ENCODE measurements at regions not wholly inside any gene's neighbourhood (a gene's known extent, or its start where the extent isn't known, plus 50 kb on each side); places are given as distances from the start of the nearest gene placed in this dataset.

DNA sequence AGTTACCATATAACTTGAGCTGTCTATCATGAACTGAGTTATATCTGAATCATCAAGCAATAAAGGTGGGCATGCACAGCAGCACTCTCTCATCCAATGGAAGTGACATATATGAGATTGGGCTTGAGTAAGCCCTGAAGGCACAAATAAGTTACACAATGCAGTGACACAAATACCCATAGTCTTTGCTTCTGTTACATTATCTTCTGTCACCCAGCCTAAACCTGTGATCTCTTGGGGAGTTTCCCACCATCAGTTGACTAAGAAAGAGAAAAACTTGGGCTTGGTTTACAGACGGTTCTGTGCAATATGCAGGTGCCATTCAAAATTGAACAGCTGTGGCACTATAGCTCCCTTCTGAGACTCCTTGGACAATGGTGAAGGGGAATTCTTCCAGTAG, 138.8 kb upstream of the IL15 start:
- intact Hi-C loops (cut with DNase I): no loop called here
- no peak for DNase-seq (ENCODE audit: low spot score)
- ATAC-seq: no peak

GRCh38 chr4:141499261-141499853, 137.0 kb upstream of the IL15 start:
- DNase-seq (ENCODE audit: low spot score): no peak
- no peak for ATAC-seq
- intact Hi-C loops (cut with DNase I): no loop called here

- no peak for DNase-seq (ENCODE audit: low spot score)
- intact Hi-C loops (cut with DNase I): no loop called here
- ATAC-seq: no peak
These were observed 135.0 kb upstream of the IL15 start for GRCh38 chr4:141501395-141501794.

DNA sequence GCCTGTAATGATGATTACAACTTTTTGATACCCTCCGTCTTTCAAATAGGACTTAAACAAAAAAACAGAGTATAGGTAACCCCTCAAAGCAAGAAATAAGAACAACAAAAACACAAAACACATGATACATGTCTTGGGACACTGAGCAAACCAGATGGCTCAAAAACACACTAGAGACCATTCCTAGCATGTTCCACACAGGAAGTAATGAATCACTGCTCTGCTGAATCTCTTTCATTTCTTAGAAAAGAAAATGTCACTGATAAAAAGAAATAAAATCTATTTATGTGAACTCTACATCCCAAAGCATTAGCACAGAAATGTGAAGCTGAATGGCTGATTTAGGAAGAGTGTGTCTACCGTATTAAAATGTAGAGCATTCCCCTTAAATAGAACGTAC, 134.5 kb upstream of the IL15 start:
- ATAC-seq (no peak), DNase-seq (ENCODE audit: low spot score) (no peak)
- intact Hi-C loops (cut with DNase I): no loop called here

DNA sequence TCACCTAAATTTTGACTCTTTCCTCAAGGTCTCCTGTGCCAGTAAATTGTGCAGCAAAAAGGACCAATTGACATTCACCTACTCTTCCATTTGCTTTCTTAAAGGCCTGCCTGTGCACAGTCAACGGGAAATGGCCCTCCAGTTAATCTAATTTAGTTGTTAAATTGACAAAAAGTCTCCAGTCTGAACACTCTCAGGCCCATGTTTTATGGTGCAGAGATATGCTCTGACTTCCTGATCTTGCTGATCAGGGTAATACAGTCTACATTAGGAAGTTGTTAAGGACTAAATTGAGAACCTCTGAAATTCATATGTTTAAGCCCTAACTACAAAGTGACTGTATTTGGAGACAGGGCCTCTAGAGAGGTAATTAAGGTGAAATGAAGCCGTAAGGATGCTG, 133.6 kb upstream of the IL15 start:
- ATAC-seq (no peak), DNase-seq (ENCODE audit: low spot score) (no peak)
- intact Hi-C loops (cut with DNase I): no loop called here

DNA sequence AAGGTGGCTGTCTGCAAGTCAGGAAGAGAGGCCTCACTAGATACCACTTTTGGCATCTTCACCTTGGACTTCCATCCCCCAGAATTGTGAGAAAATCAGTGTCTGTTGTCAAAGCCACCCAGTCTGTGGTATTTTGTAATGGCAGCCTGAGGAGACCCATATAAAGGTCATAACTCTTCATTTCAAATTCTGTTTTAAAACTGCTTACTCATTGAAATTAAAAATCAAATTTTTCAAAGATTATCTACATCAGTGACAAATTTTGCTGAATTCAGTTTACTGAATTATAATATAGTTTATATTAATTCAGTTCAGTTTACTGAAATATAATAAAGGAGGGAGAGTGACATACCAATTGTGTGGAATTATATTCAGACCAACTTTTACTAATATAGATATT, 133.1 kb upstream of the IL15 start:
- ATAC-seq: no peak
- intact Hi-C loops (cut with DNase I): no loop called here
- DNase-seq (ENCODE audit: low spot score): no peak

DNA sequence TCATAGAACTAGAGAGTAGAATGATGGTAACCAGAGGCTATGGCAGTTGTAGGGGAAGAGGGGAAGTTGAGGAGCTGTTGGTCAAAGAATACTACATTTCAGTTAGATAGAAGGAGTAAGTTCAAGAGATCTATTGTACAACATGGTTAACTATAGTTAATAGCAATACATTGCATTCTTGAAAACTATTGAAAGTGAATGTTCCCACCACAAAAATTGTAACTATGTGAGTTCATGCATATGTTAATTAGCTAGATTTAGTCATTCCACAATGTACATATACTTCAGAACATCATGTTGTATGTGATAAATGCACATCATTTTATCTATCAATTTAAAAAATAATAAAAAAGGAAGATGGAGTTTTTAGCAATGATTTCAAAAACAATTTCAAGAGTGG, 125.3 kb upstream of the IL15 start:
- no peak for ATAC-seq
- no peak for DNase-seq (ENCODE audit: low spot score)
- intact Hi-C loops (cut with DNase I): no loop called here

DNA sequence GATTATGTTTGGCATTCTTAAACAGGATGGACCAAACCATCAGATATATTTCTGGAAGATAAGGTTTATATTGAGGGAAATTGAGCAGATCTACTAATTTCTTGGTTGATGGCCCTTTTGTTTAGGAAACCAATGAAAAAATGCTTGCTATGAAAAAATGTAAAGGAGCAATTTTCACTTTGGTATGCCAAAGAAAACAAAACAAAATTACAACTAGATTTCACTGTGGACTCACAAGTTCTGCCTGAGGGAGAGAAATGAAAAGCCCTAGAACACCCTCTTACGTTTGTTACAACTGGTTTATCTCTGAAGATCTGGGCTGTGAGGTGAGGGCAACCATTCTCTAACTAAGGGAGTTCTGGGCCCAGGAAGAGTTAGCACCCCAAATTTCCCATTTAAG, 122.5 kb upstream of the IL15 start:
- intact Hi-C loops (cut with DNase I): no loop called here
- no peak for ATAC-seq
- no peak for DNase-seq (ENCODE audit: low spot score)

- no peak for ATAC-seq
- no peak for DNase-seq (ENCODE audit: low spot score)
- intact Hi-C loops (cut with DNase I): no loop called here
These were observed 118.2 kb upstream of the IL15 start for GRCh38 chr4:141518222-141518621.

GRCh38 chr4:141524116-141524515, 112.3 kb upstream of the IL15 start:
- ATAC-seq: no peak
- intact Hi-C loops (cut with DNase I): no loop called here
- no peak for DNase-seq (ENCODE audit: low spot score)

GRCh38 chr4:141524841-141525240, 111.5 kb upstream of the IL15 start:
- no peak for DNase-seq (ENCODE audit: low spot score)
- intact Hi-C loops (cut with DNase I): no loop called here
- ATAC-seq: no peak

DNA sequence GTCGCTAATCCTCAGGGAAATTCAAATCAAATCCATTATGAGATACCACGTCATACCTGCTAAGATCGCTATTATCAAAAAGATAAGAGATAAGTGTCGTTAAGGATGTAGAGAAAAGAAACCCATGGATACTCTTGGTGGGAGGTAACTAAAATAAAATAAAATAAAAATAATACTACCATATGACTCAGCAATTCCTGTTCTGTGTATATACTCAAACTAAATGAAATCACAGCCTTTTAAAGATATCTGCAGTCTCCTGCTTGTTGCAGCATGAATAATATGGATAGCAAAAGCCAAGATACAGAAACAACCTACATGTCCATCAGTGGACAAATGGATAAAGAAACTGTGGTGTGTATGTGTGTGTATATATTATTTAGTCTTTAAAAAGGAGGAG, 105.8 kb upstream of the IL15 start:
- intact Hi-C loops (cut with DNase I): no loop called here
- DNase-seq (ENCODE audit: low spot score) (no peak), ATAC-seq (no peak)

DNA sequence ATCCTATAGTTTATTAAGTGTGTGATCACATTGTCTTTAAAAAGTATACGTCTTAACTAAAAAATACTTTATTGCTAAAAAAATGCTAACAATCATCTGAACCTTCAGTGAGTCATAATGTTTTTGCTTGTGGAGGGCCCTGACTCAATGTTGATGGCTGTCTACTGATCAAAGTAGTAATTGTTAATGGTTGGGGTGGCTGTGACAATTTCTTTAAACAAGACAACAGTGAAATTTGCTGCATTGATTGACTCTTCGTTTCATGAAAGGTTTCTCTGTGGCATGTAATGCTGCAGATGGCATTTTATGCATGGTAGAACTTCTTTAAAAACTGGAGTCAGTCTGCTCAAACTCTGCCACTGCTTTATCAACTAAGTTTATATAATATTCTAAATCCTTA, 101.4 kb upstream of the IL15 start:
- intact Hi-C loops (cut with DNase I): no loop called here
- no peak for ATAC-seq
- DNase-seq (ENCODE audit: low spot score): no peak

GRCh38 chr4:141538001-141538400, 98.4 kb upstream of the IL15 start:
- ATAC-seq: no peak
- intact Hi-C loops (cut with DNase I): no loop called here
- DNase-seq (ENCODE audit: low spot score): no peak

- ATAC-seq (no peak), DNase-seq (ENCODE audit: low spot score) (no peak)
- intact Hi-C loops (cut with DNase I): no loop called here
These were observed 95.7 kb upstream of the IL15 start for GRCh38 chr4:141540643-141541042.

DNA sequence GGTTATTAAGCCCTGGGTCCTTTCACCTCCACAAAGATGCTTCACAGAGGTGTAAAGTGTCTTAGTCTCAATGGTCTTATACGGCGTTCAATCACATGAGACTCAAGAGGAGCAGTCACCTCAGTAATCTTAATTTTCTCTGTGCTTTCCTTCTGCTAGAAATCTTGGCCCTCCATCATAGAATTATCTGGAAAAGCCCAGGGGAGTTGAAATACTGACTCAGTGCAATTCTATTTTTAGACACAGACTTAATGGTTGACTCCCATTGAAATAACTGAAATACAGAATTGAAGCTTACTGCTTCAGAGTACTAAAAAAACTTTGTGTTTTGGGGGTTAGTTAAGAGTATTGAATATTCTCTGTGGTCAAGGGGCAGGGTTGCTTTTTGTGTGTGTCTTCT, 94.5 kb upstream of the IL15 start:
- DNase-seq (ENCODE audit: low spot score) (no peak), ATAC-seq (no peak)
- intact Hi-C loops (cut with DNase I): no loop called here

GRCh38 chr4:141543176-141543575, 93.2 kb upstream of the IL15 start:
- ATAC-seq: no peak

GRCh38 chr4:141543706-141544105, 92.7 kb upstream of the IL15 start:
- ATAC-seq: no peak
- intact Hi-C loops (cut with DNase I): no loop called here
- no peak for DNase-seq (ENCODE audit: low spot score)

More at GRCh38 chr4:141543176-141543575, 93.2 kb upstream of the IL15 start:
- intact Hi-C loops (cut with DNase I): no loop called here
- DNase-seq (ENCODE audit: low spot score): no peak

DNA sequence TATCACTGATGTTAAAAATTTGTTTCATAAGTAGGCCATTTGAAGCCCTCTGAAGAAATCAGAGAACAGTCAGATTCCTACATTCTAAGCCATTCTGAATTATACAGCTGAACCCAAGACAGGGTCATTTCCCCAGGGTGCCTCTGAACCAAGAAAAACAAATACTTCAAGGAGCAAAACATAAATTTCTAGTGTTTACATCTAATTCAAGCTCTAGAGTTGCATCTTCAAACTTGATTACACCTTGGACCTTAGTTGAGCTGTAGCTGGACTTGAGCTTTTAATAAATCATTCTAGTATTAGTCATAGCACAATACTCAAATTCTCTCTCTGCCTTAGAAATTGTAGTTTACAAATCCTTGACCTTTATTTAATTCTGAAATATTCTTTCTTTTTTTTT, 87.6 kb upstream of the IL15 start:
- DNase-seq (ENCODE audit: low spot score) (no peak), ATAC-seq (no peak)
- intact Hi-C loops (cut with DNase I): no loop called here

GRCh38 chr4:141560056-141560455, 76.3 kb upstream of the IL15 start:
- ATAC-seq: no peak
- intact Hi-C loops (cut with DNase I): no loop called here
- DNase-seq (ENCODE audit: low spot score): no peak

DNA sequence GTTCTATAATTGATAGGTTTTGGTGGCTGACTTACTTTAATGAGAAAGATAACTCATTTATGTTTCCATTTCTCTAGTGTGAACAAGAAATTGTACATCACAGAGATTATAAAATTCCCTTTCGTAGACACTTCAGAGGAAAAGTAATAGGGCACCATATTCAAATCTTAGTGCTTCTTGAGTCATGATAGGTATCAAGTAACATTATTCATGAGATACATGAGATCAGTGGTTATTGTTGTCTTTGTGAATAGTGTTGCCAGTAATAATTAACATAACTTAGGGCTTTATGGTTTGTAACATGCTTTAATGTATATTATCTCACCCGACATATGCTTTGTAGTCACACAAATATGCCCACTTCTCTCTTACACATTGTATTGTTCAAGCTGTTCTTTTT, 73.7 kb upstream of the IL15 start:
- DNase-seq (ENCODE audit: low spot score) (no peak), ATAC-seq (no peak)
- intact Hi-C loops (cut with DNase I): no loop called here

DNA sequence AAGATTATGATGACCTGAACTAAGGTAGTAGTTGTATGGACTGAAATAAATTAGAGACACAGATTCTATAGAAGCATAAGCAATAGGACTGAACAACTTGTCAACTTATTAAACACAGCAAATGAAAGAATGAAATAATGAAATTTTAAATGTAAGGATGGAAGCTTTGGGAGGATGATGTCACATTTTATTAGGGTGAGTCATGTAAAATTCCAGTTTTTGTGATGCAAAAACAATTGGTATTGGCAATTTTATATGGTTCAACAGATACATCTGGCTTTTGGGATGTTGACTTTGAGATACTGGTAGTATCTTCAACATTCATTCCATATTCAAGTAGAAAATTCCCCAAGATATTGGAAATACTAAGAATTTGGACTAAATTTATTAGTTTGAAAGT, 72.7 kb upstream of the IL15 start:
- no peak for ATAC-seq
- intact Hi-C loops (cut with DNase I): no loop called here
- no peak for DNase-seq (ENCODE audit: low spot score)
